HG03432 (cell line): ENCODE measurements at regions not wholly inside any gene's neighbourhood (a gene's known extent, or its start where the extent isn't known, plus 50 kb on each side); places are given as distances from the start of the nearest gene placed in this dataset.
"Not testable (repeated sequence)": the region's sequence is repeated elsewhere in the genome, so short reads cannot be mapped to it uniquely, and the experiment has no call there.

Source experiments
- ATAC-seq: cut with Tn5 transposase; IDR thresholded peaks from one replicate; pipeline ENCODE4 v1.9.1; 2021; ENCODE audit warnings: mild to moderate bottlenecking, moderate library complexity; ENCODE audit not compliant: unreplicated experiment

- ATAC-seq: no peak
Observed at GRCh38 chr5:135279328-135279727, 119.7 kb downstream of the MACROH2A1 start.

DNA sequence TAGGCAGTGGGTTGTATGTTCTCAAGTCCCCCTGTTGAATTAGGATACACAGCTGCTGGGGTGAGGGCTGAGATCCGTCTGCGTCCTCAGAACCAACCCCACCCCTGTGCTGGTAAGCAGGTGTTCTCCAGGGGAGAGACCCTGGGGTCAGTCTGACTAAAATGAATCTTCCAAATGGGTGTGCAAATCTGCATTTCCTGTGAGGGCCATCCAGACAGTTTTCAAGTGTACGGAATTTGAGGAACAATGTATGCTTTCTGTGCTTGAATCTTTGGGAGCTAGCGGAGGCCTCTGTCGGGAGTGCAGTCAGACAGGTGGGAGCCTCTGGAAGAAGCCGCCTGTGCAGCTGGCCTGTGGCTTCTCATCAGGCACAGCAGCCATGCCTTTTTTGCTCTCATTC is 122.9 kb downstream of the MACROH2A1 start:
- no peak for ATAC-seq

DNA sequence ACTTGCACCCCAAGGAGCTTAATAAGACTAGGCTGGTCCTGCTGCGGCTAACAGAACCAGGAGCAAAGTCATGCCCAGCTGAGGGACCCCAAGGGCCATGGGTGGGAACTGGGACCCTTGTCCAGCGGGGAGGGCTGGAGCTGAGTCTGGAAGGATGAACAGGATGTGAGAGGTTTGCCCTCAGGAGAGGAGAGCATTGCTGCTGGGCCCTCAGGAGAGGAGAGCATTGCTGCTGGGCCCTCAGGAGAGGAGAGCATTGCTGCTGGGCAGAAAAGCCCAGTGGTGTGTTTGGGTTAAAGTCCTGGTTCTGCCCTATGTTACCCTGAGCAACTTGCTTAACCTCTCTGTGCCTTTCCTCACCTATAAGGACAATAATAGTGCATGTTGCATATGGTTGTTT is 125.8 kb downstream of the MACROH2A1 start:
- ATAC-seq: no peak

GRCh38 chr5:135272311-135272805 is 126.7 kb downstream of the MACROH2A1 start:
- no peak for ATAC-seq

- ATAC-seq: no peak
Observed at GRCh38 chr5:135271533-135272310, 127.3 kb downstream of the MACROH2A1 start.

- no peak for ATAC-seq
Observed at GRCh38 chr5:135269931-135270421, 129.1 kb downstream of the MACROH2A1 start.

GRCh38 chr5:135269199-135269598 is 129.8 kb downstream of the MACROH2A1 start:
- ATAC-seq: no peak

GRCh38 chr5:135266975-135267374 is 132.1 kb downstream of the MACROH2A1 start:
- ATAC-seq: no peak

GRCh38 chr5:135266303-135266635 is 132.8 kb downstream of the MACROH2A1 start:
- ATAC-seq: no peak

GRCh38 chr5:135265497-135266302 is 133.3 kb downstream of the MACROH2A1 start:
- no peak for ATAC-seq

DNA sequence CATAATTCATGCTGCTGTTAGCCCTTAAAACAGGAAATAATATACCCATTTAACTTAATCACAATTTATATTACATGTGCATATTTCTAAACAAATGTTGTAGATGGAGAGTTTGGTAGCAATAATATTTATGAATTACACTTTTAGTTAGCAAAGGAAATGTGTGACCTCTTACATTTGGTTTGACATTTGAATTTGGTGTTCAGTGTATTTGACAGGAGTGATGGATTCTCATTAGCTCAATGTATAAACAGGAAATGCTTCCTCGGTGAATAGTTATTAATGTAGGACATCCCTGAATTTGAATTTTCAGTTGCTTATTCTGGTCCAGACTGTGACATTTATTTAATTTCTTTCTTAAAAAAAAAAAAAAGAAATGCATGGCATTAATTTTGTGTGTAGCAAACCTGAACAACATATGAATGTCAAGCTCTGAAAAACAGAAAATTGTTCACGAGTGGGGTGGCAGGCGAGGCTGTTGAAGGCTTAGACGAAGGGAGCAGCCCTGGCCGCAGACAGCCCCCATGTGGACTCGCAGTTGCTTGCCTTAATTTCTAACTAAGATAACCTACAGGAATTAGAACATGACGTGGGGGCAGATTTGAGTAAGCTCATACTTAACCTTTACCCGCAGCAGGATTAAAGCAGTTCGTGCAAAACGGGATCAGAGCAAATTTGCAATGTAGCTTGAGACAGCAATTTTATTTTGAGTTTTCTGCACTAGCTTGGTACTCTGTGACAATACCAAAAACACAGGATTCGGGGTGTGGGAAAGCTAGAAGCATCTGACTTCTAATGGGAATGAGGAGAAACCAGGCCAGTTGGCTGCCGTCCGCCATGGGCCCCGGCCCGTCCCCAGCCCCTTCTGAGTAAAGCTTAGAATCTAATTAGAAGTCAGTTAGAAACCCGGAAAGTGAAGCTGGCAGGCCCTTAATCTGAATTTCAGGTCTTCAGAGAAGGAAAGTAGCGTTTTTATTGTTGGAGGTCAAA is 134.3 kb downstream of the MACROH2A1 start:
- ATAC-seq: no peak

GRCh38 chr5:135263022-135263668 is 135.9 kb downstream of the MACROH2A1 start:
- no peak for ATAC-seq

DNA sequence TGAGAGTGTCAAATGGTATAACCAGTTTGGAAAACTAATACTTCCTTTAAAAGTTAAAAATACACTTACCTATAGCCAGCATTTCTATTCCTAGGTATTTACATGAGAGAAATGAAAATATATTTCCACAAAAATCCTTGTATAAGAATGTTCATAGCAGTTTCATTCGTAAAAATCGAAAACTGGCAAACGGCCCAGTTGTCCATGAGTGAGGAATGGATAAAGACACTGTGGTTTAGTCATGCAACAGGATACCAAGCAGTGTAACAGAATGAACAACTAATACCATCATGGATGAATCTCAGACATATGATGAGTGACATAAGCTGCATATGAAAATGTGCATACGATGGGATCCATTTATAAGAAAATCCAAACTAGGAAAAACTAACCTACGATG is 136.7 kb downstream of the MACROH2A1 start:
- ATAC-seq: no peak

DNA sequence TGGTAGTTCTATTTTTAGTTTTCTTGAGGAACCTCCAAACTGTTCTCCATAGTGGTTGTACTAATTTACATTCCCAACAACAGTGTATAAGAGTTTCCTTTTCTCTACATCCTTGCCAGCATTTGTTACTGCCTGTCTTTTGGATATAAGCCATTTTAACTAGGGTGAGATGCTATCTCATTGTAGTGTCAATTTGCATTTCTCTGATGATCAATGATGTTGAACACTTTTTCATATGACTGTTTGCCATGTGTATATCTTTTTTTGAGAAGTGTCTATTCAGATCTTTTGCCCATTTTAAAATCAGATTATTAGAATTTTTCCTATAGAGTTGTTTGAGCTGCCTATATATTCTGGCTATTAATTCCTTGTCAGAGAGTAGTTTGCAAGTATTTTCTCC is 138.9 kb downstream of the MACROH2A1 start:
- ATAC-seq: not testable (repeated sequence)

DNA sequence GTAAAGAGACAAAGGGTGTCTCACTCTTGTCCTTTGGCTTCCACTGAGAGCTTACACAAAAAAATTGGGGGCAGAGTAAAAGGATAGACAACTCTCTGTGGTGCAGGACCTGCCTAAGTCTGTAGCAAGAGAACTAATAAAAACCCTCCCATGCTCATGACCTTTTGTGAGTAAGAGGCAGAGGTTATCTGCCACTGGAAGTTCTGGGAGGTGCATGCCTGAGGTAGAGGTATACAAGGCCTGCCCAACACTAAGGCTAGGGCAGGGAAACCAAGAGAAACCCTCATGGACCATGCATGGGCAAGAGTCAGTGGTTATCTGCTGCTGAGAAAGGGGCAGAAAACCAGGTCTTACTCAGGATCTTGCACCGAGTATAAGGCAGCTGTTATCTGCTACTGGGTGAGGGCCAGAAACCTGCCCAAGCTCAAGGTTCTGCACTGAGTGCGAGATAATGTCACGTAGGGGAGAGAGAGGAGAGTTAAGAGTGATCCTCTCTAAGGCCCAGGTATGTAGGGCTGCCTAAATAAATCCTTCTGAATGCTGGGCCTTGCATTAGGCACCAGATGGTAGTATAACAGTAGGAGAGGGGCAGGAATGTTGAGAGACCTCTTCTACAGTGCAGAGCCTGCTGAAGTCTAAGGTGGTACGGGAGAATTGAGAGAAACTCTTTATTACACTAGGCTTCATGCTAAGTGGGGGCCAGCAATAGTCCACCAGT is 143.4 kb downstream of the MACROH2A1 start:
- ATAC-seq: no peak

- no peak for ATAC-seq
Observed at GRCh38 chr5:135254183-135254582, 144.8 kb downstream of the MACROH2A1 start.

DNA sequence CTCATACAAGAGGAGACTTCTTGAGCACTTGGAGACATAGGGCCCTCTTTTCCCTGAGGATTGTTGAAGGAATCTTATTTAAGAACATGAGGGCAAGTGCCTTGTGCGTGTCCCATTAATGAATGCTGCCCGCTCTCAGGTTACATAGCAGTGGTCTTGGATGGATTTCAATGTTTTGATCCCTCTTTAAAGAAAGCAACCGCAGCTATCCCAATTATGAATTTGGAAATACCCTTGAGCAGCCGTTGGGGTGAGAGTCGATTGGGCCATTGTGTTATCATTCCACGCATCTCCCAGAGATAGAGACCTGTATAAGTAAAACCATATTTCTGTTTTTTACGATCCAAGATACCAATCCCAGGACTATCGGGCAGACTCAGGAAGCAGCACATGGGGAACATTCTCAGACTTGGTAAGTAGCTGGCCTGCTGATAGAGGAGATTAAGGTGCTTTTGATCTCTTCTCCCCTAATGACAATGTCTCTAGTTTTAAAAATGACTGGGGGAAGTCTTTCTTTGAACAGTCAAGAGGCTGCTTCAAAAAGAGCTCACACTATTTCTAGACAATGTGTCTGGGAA is 145.3 kb downstream of the MACROH2A1 start:
- no peak for ATAC-seq

GRCh38 chr5:135251093-135251492 is 147.9 kb downstream of the MACROH2A1 start:
- no peak for ATAC-seq

DNA sequence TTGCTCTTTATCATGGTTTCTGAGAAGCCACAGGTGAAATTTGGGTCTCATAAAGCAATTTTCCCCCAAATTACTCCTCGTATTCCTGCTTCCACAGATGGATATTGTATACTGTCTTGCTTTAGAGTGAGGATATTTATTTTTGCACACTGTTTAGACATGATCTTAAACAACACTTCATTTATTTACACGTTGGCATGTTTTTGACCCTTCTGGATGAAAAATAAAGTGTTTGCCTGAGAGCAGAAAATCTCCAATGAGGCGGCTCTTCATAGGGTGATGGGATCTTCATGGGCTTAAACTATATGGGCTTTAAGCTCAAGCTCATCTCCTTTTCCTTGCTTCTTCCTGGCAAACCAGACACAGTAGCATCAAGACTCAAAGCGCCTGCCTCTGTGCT is 148.4 kb downstream of the MACROH2A1 start:
- no peak for ATAC-seq
